Ascending aorta (tissue), 2 donors: ENCODE measurements at regions not wholly inside any gene's neighbourhood (a gene's known extent, or its start where the extent isn't known, plus 50 kb on each side); places are given as distances from the start of the nearest gene placed in this dataset.
A peak's percentile ranks its signal among the peaks of the same experiment; 100 is the strongest.

Experiments
- DNase-seq, 2 donors: peaks; one replicate each; pipeline ENCODE4 v3.0.0-alpha.2; 2019; ENCODE audit warnings: low spot score in 2 of 2
- H3K27ac ChIP-seq, 2 donors: fragments of 200-600 bp; sonication (generic); one replicate each; pipeline ENCODE4 v1.5.1; 2016 to 2017; ENCODE audit warnings: mild to moderate bottlenecking in 1 of 2
- H3K27me3 ChIP-seq: fragments of 200-600 bp; sonication (generic); one replicate; pipeline ENCODE4 v1.5.1; 2017
- H3K36me3 ChIP-seq, 2 donors: fragments of 200-600 bp; sonication (generic); one replicate each; pipeline ENCODE4 v1.5.1; 2016
- H3K4me1 ChIP-seq, 2 donors: fragments of 200-600 bp; sonication (generic); one replicate each; pipeline ENCODE4 v1.5.1; 2016 to 2017; ENCODE audit warnings: mild to moderate bottlenecking in 1 of 2
- H3K4me3 ChIP-seq, 2 donors: fragments of 200-600 bp; sonication (generic); one replicate each; pipeline ENCODE4 v1.5.1; 2016 to 2017; ENCODE audit warnings: mild to moderate bottlenecking in 1 of 2
- H3K9me3 ChIP-seq, 2 donors: fragments of 200-600 bp; sonication (generic); one replicate each; pipeline ENCODE4 v1.5.1; 2016
- intact Hi-C: fragments of 100-400 bp; cut with DNase I; formaldehyde crosslinking; loops from one replicate; pipeline ENCODE4 v1.15.1; 2023
- TF ChIP-seq, protein P1 (sequence below), 3 experiments: fragments of 200-600 bp in 2 of 3; fragments of 450-650 bp in 1 of 3; sonication (generic) in 2 of 3; IDR thresholded peaks; one replicate each; pipeline ENCODE4 v1.5.1; 2016 to 2019; ENCODE audit warnings: antibody characterized with exemption in 3 of 3, mild to moderate bottlenecking in 1 of 3, moderate library complexity in 1 of 3

DNA sequence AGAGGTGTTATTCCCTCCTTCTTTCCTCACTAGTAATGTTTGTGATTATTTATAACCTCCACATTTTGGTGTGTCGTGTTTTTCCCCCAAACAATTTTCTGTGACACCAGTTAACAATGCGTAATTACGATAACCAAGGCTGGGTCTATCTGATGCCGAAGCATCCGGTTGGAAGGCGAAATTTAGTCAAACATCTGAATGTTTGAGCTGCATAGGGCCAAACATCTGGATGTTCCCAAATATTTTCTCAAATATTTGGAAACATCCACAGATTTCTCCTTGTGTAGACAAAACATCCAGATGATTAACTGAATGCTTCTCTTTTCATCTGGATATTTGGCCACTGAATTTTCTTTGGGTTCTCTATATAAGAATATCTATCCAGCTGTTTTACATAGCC lies 371.7 kb downstream of the NFIB start:
- intact Hi-C loops: no loop called here
- H3K27ac ChIP-seq: no peak overlapping the region
- TF ChIP-seq, protein P1, sequence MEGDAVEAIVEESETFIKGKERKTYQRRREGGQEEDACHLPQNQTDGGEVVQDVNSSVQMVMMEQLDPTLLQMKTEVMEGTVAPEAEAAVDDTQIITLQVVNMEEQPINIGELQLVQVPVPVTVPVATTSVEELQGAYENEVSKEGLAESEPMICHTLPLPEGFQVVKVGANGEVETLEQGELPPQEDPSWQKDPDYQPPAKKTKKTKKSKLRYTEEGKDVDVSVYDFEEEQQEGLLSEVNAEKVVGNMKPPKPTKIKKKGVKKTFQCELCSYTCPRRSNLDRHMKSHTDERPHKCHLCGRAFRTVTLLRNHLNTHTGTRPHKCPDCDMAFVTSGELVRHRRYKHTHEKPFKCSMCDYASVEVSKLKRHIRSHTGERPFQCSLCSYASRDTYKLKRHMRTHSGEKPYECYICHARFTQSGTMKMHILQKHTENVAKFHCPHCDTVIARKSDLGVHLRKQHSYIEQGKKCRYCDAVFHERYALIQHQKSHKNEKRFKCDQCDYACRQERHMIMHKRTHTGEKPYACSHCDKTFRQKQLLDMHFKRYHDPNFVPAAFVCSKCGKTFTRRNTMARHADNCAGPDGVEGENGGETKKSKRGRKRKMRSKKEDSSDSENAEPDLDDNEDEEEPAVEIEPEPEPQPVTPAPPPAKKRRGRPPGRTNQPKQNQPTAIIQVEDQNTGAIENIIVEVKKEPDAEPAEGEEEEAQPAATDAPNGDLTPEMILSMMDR (IDR thresholded peaks at IDR 0.05): no peak

DNA sequence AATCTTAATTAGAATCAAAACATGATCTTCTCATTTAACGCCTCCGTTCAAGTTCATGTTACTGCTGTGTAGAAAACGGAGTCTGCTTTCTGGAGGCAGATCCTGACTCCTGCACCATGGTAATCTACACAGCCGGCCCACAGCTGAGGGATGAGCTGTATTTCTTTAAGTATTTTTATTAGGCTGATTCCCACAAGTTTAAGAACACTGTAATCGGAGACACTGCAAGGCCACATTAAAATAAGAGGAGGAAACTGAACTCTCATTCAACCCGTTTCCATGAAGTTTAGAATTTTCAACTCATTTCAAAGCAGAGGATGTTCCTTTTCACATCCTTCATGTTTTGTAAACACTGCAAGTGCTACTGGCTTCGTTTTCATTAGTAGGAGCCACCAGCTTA lies 372.2 kb downstream of the NFIB start:
- Histone ChIP-seq H3K9me3 (no peaks in the 10 kb centered on the region), H3K36me3 (no peaks in the 10 kb centered on the region), H3K27ac (no peak overlapping the region), H3K4me1 (peaks cover 0 to 8% of the 10 kb centered on the region in 2 donors), H3K27me3 (no peaks in the 10 kb centered on the region), H3K4me3 (no peak overlapping the region)
- intact Hi-C loops: no loop called here
- no peak for DNase-seq
- TF ChIP-seq, protein P1 (IDR thresholded peaks at IDR 0.05): no peak

More for the DNA sequence above, 371.7 kb downstream of the NFIB start:
- Histone ChIP-seq H3K4me3 (no peak overlapping the region), H3K4me1 (peaks cover 0 to 8% of the 10 kb centered on the region in 2 donors), H3K9me3 (no peaks in the 10 kb centered on the region), H3K36me3 (no peaks in the 10 kb centered on the region), H3K27me3 (no peaks in the 10 kb centered on the region)
- DNase-seq: no peak

DNA sequence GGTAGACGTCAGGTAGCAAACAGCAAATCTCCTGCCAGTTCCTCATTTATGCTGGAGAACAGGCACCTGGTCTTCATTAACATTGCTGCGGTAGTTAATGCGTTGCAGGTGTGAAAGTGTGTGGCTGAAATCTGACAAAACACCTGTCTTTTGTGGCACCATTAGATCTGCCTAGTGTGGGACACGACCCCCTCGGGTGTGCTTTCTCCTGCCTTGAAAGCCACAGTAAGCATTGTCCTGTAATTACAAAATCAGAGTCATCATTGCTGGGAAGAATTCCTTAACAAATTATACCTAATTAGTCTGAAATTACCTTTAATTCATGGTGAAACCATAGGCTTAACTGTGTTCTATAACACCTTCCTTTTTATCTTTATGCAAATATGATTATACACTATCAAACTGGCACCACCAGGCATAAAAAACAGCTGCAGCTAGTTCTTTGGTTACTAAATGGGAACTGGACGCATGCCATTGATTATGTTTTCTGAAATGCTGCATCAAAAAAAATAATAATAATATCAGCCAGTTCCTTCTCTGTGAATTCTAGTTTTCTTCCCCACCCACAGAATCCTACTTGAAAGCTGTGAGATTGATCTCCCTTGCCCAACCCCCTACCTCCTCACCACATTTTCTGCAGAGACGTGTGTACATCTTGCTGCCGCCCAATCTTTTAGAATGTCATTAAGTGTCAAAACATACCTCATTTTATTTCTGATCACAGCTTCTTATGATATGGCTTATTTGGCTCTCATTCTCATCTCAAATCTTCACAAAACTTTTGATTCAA lies 374.0 kb downstream of the NFIB start:
- Histone ChIP-seq H3K27me3 (no peaks in the 10 kb centered on the region), H3K9me3 (no peaks in the 10 kb centered on the region), H3K4me1 (peaks cover 0 to 8% of the 10 kb centered on the region in 2 donors), H3K4me3 (no peak overlapping the region), H3K27ac (peak overlapping the region; percentile 16 to 52), H3K36me3 (no peaks in the 10 kb centered on the region)
- intact Hi-C loops: no loop called here
- TF ChIP-seq, protein P1 (IDR thresholded peaks at IDR 0.05): no peak
- no peak for DNase-seq

DNA sequence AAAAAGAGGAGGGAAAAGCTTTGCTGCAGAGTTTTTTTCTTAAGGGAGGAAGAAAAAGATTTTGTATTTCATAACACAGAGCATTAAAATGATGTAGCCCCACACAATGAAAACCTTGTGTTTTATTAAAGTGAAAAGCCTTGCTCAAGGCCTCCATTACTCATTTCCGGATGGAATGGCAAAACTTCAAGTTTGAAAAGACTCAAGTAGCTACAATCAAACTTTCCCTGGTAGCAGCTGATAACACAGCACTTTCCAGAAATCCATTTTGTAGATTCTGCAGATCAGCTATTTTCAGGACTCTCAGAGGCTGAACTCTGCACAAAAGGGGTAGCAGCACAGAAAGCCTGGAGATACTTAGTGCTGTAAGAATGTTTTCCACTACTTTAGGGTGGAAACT lies 374.8 kb downstream of the NFIB start:
- no peaks in the 10 kb centered on the region for H3K9me3 ChIP-seq
- TF ChIP-seq, protein P1 (IDR thresholded peaks at IDR 0.05): no peak
- H3K27ac ChIP-seq: peak overlapping the region; percentile 16 to 52
- H3K4me1 ChIP-seq: peaks cover 0 to 8% of the 10 kb centered on the region in 2 donors
- no peak overlapping the region for H3K4me3 ChIP-seq
- intact Hi-C loops: no loop called here
- H3K36me3 ChIP-seq: no peaks in the 10 kb centered on the region
- no peak for DNase-seq
- no peaks in the 10 kb centered on the region for H3K27me3 ChIP-seq

DNA sequence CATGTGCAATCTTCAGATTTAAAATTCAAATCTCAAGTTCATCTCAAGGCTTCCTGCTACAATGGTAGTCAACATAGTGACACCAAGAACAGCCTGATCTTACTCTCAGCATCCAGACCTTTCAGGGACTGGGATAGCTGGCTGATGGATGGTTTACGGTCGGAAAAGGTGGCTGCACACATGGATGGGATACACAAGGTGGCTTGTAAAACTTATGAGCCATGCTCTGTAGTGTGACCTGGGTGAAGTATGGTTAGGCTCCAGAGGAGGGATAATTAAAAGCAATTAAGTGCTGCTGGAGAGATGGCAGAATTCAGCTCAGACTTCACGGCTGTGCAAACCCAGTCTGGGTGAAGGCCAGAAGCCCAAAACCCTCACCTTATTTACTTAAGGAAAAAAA lies 379.5 kb downstream of the NFIB start:
- intact Hi-C loops: no loop called here
- Histone ChIP-seq H3K27ac (no peak overlapping the region), H3K9me3 (no peaks in the 10 kb centered on the region), H3K4me1 (peaks cover 0 to 6% of the 10 kb centered on the region in 2 donors), H3K4me3 (no peak overlapping the region), H3K27me3 (no peaks in the 10 kb centered on the region), H3K36me3 (no peaks in the 10 kb centered on the region)
- no peak for DNase-seq
- TF ChIP-seq, protein P1 (IDR thresholded peaks at IDR 0.05): no peak
